Activated CD4-positive, alpha-beta T cell treated with anti-CD3 and anti-CD28 coated beads for 4 hours (primary cell): ENCODE measurements at regions not wholly inside any gene's neighbourhood (a gene's known extent, or its start where the extent isn't known, plus 50 kb on each side); places are given as distances from the start of the nearest gene placed in this dataset.

Experiments used
- DNase-seq, 2 donors: peaks; one replicate each; pipeline ENCODE4 v3.0.0-alpha.2; 2020

DNA sequence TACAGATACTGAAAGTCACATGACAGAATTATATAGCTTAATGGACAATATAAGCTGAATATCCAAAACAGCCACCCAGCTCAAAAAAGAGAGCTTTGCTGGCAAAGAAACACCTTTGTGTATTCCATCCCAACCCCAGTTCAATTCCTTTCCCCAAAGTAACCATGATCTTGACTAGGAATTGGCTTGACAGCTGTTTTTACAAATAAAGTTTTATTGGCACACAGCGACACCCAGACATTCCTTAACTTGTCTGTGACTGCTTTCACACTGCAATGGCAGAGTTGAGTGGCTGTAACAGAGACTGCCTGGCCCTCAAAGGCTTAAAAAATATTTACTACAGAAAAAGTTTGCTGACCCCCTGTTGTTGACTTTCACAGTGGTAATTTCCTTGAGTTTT lies 264.0 kb upstream of the TSHZ2 start:
- no peak for DNase-seq

DNA sequence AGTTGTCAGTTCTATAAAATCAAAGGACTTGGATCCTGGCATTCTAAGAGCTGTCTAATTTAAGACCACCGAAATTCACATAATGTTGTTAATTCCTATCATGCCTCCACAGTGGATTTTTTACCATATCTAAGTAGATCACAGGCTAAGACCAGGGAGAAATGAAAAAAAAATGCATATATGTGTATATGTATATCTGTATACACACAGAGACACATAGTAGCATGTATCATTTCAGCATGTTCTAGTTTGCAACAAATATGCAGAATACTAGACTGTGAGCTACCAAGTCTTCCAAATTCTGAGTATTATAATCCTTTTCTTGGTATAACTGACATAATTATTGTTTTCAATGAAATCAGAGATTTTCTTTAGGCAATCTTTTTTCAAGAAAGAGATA lies 267.6 kb upstream of the TSHZ2 start:
- DNase-seq: no peak

DNA sequence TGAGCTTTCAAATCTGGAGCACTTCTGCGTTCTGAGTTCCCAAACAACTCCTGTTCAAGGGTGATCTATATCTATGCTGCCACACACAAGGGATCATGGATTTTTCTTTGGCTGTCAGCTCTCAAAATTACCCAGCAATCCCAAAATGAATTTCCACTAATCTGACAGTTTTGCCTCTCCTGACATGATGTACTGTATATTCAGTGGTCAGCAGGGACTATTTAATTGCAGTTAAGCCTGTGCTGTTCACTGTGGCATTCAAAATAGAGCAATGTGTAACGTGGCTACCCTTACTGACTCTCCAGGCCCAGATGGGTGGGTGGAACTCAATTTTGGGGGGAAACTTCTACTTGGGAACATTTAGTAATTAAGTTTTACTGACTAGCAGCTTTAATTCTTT lies 283.8 kb upstream of the TSHZ2 start:
- no peak for DNase-seq

DNA sequence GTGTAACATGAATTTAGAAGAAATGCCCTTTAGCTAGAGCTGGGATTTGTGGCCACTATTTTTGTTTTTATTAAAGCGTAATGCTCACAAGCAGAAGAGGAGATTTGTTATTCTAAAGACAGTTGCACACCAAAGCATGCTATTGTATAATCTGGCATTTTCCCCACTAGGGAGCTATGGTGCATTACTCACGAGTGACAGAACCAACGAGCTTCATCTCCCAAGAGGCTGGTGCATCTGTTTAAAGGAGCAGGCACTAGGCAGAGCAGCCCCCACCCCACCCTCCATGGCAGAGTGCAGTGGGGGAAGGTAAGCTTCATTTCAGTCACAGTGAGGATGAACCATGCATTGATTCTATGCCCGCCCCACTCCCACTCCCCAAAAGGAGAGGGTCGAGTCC lies 287.3 kb upstream of the TSHZ2 start:
- no peak for DNase-seq

DNA sequence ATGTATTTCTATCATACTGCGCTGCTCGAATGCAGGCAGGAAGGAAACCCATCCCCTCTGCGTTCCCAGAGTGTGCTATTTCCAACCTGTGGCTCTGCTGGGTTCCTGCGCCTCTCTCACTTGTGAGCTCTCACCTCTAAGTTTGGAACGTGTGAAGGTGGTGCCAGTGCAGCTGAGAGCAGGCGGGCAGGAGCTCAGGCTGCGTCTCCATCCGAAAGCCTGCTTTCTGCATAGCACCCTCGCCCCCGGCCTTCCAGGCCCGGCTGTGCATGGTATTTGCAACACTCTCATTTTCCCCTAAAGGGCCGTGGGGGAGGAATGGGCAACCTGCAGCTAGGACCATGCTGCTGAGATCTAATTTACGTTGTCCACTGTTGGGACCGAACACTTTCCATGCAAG lies 288.0 kb upstream of the TSHZ2 start:
- DNase-seq: no peak

DNA sequence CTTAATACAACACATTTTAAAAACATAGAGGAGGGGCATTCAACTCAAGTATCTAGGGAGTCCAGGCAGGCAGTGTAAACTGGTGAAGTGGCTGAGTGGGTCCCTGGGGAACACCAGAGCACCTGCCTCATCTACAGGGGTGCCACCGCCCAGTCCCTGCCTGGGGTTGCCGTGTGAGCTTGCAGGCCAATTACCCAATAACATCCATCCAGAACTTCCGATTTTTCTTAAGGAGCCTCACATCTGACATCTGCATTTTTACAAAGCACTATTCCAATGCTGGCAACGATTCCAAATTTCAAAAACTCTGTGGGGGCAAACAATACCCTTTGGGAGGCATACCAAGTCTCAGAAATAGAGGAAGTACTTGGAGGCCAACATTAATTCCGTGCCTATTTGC lies 288.4 kb upstream of the TSHZ2 start:
- no peak for DNase-seq

DNA sequence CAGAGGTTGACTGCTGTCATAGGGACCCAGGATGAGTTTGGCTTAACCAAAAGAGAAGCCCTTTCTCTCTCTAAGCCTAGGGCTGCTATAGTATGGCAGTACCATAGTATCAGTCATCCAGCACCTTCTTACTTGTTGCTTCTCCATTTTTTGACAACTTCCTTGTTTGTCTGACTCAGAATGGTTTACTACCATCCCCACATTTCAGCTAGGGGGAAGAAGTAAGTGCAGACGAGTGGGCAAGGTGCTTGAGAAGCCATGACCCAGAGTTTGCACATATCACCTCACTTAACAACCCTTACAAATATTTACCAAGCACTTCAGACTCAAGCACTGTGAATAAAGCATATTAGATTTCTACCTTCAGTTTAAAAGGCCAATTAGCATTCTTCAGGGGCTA lies 289.9 kb upstream of the TSHZ2 start:
- DNase-seq: no peak

DNA sequence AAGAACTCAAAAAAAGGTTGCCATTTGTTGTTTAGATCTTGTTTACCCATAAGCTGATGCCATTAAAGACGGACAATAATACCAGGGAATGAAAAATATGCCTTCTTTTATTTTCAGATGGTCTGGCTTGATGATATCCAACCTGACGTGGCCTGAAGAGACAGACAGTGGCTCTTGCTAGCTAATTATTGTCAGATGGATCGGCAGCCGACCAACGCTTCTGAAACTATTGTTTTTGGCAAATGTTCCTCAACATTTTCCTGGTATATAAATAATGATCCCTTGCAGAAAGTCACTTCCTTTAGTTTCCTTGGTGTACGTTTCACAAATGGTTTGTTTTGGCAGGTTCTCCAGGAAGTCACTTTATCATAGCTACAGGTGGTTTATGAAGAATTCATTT lies 290.9 kb upstream of the TSHZ2 start:
- DNase-seq: no peak

DNA sequence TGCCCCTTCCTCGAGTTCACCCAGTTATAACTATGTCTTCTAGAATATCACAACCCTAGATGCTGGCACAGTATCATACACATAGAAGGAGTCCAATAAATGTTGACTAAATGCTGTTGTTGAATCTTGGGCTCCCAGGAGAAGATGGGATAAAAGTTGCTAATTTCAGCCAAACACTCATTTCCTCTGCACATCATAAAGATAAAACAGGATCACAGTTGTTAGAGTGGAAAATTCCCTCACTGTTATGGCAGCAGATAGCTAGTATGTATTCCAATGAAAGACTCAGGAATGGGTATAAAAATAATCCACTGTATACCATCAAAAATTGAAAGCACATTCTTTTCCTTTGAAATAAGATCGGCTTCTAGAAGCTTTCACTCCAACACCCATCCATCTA lies 294.9 kb upstream of the TSHZ2 start:
- no peak for DNase-seq

DNA sequence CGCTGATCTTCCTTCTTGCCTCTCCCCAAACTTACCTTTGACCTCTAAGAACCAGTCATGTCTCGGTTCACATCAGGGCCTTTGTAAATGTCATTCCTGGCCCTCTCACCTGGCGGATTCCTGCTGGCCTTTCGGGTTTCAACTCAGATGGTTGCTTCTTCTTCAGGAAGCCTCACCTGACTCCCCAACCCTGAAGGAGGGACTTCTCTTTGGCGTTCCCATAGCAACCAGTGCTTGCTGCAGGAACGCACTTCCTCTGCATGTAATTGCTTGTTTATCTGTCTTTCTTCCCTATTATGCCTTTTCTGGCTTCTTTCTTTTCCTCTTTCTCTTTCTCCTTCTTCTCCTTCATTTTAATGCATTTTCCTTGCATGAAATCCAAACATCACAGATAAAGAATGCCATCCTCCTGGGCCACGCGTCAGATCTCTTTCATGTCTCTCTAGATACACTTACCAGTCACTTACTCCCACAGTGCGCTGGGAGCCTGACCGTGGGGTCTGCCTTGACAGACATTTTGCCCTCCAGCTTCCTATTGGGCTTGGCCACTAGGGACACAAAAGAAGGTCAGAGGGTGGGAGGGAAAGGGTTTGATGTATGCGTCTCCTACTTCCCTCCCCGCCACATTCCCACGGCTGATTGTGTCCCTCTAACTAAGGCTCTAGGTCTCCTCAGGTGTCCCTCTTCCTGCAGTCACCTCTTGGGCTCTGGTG lies 295.7 kb upstream of the TSHZ2 start:
- no peak for DNase-seq

DNA sequence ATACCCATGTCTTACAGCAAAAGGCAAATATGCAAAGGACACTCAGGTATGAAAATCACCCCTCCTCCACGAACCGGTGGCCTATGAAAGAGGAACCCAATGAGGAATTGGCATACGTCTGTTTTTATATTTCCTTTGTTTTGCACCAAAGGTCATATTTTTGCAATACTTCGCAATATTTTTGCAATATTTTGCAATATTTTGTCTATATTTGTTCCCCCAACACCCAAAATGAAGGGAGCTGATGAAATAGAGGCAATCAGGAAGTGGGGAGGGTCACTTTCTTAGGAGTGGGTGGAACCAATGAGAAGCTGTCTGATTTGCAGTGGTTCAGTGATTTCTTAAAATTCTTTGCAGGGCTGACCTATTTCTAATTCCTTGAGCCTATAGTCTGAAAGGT lies 296.8 kb upstream of the TSHZ2 start:
- no peak for DNase-seq

DNA sequence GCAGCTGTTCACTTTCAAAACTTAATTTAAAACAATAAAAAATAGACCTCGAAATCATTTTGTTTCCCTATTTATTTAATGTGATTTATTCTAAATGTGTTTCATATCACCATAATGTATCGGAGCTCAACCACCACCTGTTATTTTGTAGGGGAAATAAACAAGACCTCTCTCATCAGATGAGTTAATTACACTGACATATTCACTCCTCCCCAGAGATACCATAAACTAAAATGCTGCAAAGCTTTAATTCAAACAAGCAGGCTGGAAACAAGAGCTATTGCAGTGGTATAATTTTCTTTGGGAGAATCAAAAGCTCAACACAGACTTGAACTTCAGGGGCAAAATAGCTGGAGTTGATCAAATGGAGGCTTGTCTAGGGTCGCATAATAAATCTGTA lies 303.5 kb upstream of the TSHZ2 start:
- no peak for DNase-seq

DNA sequence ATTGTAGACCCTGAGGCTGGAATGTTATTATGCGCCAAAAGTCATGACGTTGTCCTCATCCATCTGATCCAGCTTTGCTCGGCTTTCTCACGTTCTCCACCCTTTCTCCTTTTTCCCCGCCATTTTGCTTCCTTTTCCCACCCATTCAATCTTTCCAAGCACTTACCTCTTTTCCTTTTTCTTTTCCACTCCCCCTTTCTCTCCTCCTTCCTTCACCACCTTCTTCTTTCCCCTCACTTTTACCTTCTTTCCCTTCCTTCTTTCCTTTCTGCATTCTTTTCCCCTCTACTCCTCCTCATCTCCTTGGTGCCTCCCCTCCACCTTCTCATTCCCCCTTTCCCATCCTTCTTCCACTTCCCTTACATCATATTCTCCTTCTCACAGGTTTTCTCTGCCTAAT lies 304.8 kb upstream of the TSHZ2 start:
- no peak for DNase-seq

DNA sequence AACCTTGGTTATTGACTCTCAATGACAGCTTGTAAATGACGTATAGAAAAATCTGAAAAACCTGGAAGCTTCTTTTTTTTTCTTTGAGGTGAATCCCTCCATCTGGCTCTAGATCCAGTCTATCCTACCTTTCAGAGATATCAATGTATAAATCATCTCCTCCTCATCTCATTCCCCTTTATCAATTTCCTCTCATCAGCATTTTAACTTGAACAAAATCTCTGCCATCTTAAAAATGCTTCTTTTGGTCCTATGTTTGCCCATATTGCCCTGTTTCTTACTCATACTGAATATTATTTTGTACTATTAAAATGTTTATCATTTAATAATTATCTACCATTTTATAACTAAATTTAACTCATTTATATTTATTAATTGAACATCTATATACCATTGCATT lies 306.7 kb upstream of the TSHZ2 start:
- no peak for DNase-seq

DNA sequence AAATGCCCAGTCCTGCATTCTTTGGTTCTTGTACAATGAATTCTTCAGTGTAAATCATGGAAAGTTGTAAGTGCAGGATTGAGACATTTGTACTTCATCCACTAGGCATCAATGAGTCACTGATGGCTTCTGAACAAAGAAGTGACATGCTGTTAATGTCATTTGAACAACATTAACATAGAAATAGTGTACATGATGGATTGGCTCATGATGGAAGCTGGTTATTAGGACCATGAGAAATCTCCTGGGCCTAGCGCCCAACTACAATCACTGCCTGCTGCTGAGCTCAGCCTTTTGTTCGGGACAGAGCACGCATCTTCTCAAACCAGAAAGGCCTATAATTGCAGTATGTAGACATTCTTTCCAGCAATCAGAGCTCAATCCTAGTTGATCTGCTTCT lies 316.8 kb upstream of the TSHZ2 start:
- DNase-seq: no peak

DNA sequence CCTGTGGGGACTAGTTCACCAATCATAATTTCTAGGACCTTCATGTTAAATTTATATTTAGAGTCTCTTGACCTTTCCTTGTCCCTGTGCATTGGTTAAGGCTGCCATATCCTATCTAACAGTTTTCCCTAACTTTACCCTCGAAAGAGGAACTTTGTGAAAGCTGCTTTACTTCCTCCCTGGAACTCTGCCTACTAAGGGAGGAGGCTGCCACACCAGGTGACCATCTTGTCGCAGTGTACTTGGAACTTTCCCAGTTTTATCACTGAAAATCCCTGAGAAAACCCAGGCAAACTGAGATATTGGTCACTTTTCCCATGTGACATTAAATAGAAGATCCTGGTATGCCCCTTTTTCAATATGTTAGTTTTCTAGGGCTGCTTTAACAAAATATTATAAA lies 317.6 kb upstream of the TSHZ2 start:
- no peak for DNase-seq

DNA sequence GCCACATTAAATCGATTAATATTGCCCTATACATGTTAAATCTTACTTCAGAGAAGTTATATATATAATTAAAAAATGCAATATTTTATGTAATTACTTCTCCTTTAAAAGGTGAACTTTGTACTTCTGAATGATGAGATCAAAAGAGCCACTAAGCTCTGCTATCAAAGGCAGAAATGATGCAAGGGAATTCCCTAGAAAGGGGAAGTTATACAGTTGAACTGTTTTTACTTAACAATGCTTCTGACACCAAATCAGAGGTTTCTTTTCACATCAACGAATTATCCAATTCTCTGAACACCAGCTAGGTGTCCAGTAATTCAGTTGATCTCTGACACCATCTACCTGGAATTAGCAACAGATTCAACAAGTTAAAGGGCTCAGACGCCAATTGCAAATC lies 319.9 kb upstream of the TSHZ2 start:
- no peak for DNase-seq

DNA sequence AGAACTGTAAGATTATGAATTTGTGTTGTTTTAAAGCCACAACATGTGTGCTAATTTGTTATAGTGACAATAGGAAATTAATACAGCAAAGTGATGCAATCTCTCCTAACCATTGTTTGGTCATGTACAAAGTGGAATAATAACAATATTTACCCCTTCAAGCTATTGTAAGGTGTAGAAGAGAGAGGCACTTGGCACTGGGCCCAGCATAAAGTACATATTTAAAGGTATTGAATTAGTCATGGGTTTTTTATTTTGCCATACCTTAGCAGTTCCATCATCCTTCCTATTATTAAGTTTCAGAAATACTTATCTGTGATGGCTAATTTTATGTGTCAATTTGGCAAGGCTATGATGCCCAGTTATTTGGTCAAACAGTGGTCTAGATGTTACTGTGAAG lies 322.4 kb upstream of the TSHZ2 start:
- DNase-seq: no peak

DNA sequence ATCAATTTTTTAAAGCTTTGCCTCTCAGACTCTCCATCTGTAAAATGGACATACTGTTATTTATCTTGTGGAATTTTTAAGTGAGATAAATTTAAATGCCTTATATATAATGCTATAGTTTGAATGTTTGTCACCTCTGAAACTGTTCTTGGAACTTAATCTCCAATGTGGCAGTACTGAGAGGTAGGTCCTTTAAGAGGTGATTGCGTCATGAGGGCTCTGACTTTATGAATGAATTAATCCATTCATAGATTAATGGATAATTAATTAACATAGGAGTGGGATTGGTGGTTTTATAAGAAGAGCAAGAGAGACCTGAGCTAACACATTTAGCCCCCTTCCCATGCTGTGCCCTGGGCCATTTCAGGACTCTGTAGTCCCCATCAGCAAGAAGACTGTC lies 326.3 kb upstream of the TSHZ2 start:
- no peak for DNase-seq

DNA sequence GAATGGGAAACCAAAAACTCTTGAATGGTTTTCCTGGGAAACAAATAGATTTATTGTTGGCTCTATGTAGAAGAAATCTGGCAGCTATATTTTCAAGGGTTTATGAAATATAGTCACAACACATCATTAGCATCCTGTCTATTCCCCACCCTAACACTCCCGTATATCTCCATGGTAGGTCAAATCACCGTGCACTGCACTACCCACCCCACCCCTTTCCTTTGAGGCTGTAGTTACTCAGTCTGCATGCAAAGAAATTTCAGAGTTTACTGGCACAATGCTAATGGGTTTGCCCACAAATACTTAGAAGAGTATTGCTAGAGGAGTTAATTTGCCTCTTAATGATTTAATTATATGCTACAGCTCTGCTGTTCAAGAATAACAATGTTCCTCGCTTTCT lies 329.1 kb upstream of the TSHZ2 start:
- DNase-seq: no peak

DNA sequence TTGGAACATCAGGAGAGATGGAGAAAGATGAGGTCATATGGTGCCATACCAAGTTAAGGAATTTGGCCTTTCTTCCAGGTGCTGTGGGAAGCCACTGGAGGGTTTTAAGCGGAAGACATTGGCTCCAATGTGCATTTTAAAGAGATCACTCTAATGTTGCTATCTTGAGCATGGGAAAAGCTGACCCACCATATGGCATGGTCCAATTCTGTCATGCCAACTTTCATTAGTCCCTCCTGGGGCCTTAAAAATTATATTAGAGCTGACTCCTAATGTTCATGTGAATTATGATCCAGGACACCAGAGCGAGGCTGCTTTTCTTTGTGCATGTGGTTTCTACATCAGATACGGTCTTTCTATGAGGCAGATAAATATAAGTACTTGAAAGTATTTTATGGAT lies 335.0 kb upstream of the TSHZ2 start:
- no peak for DNase-seq

DNA sequence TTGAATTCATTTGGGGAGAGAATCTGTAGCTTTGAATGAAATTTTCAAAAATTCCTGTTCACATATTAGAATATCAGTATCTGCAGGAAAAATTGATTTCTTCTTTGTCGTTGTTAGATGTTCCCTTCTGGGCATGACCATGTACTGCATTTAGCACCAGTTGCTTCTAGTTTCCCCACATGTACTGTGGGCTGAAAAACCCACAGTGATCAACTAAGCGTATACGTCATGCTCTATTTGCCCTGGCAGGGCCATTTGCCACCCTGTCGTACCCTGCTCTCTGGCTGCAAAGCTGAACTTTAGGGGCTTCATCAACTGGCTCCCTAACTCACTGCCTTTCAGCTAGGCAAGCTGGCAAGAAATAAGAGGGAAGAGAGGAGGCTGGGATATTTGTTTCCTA lies 340.7 kb upstream of the TSHZ2 start:
- no peak for DNase-seq

DNA sequence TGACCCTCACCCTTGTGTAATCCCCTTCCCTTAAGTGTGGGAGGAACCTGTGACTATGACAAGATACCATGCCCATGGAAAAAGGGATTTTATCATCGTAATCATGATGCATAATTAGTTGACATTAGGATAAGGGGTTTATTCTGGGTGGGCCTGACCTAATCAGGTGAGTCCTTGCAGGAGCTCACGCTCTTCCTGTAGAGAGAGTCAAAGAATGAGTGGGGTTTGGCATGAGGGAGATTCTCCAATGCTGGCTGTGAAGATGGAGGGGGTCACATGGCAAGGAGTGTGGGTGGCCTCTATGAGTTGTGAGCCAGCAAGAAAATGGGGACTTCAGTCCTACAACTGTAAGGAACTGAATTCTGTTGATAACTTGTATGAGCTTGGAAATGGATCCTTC lies 342.0 kb upstream of the TSHZ2 start:
- DNase-seq: no peak

DNA sequence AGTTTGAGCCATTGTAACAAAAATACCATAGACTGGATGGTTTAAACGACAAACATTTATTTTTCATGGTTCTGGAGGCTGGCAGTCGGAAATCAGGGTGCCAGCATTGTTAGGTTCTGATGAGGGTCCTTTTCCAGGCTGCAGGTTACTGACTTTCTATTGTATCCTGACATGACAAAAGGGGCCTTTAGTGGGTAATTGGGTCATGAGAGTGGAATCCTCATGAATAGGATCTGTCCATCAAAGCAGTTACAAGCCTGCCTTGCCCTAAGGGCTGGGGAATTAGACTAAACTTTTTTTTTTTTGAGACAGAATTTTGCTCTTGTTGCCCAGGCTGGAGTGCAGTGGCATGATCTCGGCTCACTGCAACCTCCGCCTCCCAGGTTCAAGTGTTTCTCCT lies 347.9 kb upstream of the TSHZ2 start:
- DNase-seq: no peak

DNA sequence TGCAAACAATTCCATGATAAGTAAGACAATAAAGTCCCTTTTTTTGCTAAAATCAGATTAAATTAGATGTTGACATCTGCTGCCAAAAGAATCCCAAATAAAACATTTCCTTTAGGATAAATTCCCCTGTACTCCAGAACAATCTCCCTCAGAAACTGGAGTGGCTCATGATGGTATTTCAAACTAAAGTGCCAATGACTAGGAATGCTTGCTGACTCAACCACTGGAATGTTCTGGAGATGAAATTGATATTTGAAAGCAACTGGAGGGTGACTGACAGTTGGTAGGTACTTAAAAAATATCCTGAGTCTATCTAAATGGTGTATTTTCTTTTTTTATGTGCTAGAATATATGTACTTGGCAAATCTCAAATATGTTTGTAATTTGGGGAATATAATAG lies 350.1 kb upstream of the TSHZ2 start:
- no peak for DNase-seq

DNA sequence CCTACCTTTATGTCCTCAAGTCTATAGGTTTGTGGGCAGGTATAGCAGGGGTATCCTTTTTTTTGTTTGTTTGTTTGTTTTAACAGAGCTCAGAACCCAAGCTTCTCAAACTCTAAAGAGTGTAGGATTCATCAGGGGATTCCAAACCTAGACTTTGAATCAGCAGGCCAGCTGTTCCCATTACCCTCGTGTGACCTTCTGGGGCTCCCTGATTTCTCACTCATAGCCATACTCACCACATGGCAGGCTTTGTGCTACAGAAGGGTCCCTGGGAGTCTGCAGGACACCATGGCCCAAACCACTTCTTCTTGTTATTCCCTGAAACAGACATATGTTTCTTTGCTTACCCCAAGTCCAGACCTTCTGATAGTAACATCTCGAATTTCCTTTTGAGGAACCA lies 350.8 kb upstream of the TSHZ2 start:
- DNase-seq: no peak
